ENCODE measurements at regions not wholly inside any gene's neighbourhood (a gene's known extent, or its start where the extent isn't known, plus 50 kb on each side); places are given as distances from the start of the nearest gene placed in this dataset.
"Not testable (repeated sequence)": the region's sequence is repeated elsewhere in the genome, so short reads cannot be mapped to it uniquely, and the experiment has no call there.

DNA sequence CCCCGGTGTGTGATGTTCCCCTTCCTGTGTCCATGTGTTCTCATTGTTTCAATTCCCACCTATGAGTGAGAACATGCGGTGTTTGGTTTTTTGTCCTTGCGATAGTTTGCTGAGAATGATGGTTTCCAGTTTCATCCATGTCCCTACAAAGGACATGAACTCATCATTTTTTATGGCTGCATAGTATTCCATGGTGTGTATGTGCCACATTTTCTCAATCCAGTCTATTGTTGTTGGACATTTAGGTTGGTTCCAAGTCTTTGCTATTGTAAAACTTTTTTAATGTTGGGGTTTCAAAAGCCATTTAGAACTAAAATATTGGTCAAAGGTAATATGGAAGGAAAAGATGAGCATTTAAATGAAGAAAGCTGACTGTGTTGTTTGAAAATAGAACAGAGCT is 88.3 kb upstream of the SIMC1 start:
- TF ChIP-seq CTCF, POLR2A (IDR thresholded peaks at IDR 0.05): not testable (repeated sequence)

Data from Peyer's patch (tissue), 4 donors.